Large intestine (tissue), 3 donors: ENCODE measurements at regions not wholly inside any gene's neighbourhood (a gene's known extent, or its start where the extent isn't known, plus 50 kb on each side); places are given as distances from the start of the nearest gene placed in this dataset.

Experiments
- DNase-seq, 2 donors: peaks; one replicate each; pipeline versions ENCODE4 v3.0.0 to v3.0.0-alpha.2; 2013
- H3K27ac ChIP-seq: one replicate; pipeline ENCODE4 v1.5.1; 2013; ENCODE audit warnings: low read length
- H3K27me3 ChIP-seq: 2 replicates; pipeline ENCODE4 v1.6.1; 2013; ENCODE audit warnings: low read length; ENCODE audit not compliant: control insufficient read depth, insufficient read depth
- H3K36me3 ChIP-seq: 2 replicates; pipeline ENCODE4 v1.6.1; 2013; ENCODE audit warnings: low read length; ENCODE audit not compliant: control insufficient read depth, insufficient read depth
- H3K4me1 ChIP-seq: one replicate; pipeline ENCODE4 v1.6.1; 2013; ENCODE audit warnings: low read length; ENCODE audit not compliant: control insufficient read depth, insufficient read depth
- H3K4me3 ChIP-seq: one replicate; pipeline ENCODE4 v1.5.1; 2013; ENCODE audit warnings: low read length
- H3K9me3 ChIP-seq: one replicate; pipeline ENCODE4 v1.6.1; 2013; ENCODE audit warnings: mild to moderate bottlenecking, low read depth, low read length, moderate library complexity; ENCODE audit not compliant: control insufficient read depth
- WGBS: methylation state at CpG from one replicate; pipeline ENCODE4 v1.1.5; 2013; ENCODE audit warnings: low lambda C conversion rate; ENCODE audit not compliant: insufficient coverage; 5-methylcytosine and 5-hydroxymethylcytosine counted together

DNA sequence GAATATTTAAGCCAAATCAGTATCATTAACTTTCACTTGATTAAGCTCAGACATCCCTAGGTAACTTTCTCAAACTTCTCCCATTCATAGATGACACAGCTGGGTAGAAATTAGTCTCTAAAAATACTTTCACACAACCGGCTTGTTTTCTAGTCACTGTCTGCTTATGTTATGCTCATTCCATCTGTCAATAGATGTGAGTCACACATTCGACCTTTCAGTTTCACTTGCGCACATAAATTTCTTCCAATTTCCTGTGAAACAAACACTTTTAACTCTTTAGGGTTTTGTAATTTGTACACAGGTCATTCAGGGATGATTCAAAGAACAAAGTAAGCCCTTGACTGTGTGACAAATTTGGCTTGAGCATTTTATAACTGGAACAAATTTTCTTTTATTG lies 723.0 kb downstream of the KCNA4 start:
- DNase-seq: no peak
- H3K27ac ChIP-seq: no peak overlapping the region
- H3K4me1 ChIP-seq: no peaks in the 10 kb centered on the region
- no peaks in the 10 kb centered on the region for H3K27me3 ChIP-seq
- no peaks in the 10 kb centered on the region for H3K9me3 ChIP-seq
- WGBS: 49% methylated on average over 3 of the region's 3 CpGs
- no peaks in the 10 kb centered on the region for H3K36me3 ChIP-seq
- no peak overlapping the region for H3K4me3 ChIP-seq

DNA sequence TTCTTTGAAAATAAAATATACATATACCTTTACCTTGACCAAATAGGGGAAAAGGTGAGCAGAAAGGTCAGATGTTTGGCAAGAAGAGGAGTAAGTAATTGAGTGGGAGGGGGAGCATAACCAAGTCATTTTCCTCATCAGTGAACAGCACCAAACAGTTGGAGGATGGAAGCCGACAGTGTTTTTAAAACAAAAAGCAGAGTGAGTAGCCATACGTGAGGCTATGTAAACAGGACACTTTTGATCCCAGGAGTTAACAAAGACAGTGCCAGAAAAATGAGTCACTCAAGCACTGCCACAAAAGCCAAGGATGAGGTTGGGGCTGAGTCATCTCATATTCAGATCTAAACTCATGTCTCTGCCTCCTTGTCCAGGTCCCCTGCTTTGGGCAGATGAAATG lies 734.7 kb downstream of the KCNA4 start:
- DNase-seq: no peak
- no peak overlapping the region for H3K27ac ChIP-seq

DNA sequence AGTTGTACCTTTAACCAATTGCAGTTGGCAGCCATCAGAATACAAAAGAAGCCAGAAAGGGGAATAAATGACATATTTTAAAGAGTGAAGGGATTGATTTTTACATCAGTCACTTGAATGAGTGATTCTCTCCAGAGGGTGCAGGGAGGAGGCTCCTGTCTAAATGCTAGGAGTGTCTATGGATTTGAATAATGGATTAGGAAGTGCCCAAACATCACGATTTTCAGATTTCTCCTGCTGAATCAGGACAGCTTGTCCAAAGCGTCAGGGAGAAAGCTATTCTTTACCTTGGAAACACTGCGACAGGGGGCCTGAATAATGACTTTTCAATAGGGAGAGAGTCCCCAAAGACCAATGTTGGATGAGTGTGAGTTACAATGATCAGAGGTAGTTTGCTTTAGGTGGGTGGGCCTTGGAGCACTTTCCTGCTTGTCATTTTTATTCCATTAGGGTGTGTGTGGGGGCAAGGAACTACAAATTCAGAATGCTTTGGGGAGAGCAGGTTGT lies 735.5 kb downstream of the KCNA4 start:
- Histone ChIP-seq H3K4me3 (no peak overlapping the region), H3K4me1 (no peaks in the 10 kb centered on the region), H3K27ac (no peak overlapping the region), H3K36me3 (no peaks in the 10 kb centered on the region), H3K9me3 (no peaks in the 10 kb centered on the region), H3K27me3 (no peaks in the 10 kb centered on the region)
- DNase-seq: no peak
- 100% methylated on average over 1 of the region's 3 CpGs for WGBS

More for the DNA sequence above, 734.7 kb downstream of the KCNA4 start:
- WGBS: no CpG with 5 or more reads among the region's 2 CpGs
- Histone ChIP-seq H3K4me1 (no peaks in the 10 kb centered on the region), H3K36me3 (no peaks in the 10 kb centered on the region), H3K4me3 (no peak overlapping the region), H3K9me3 (no peaks in the 10 kb centered on the region), H3K27me3 (no peaks in the 10 kb centered on the region)

DNA sequence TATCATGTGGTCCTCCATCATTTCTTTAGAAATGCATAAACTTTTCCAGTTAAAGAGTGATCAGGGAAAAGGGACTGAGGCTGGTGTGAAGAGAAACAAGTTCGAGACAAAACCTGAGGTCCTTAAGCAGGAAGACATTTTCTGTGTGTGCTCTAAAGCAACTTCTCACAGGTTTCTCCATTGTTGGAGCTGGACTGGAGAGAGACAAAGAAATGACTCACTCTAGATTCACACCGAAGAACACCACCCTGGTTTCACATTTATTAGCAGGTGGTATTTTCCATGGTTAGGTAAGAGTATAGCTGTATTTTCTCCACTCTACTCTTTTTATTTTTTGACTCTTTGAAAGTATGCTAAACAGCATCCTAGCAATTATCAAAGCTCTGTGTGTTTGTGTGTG lies 736.4 kb downstream of the KCNA4 start:
- Histone ChIP-seq H3K4me3 (no peak overlapping the region), H3K27me3 (no peaks in the 10 kb centered on the region), H3K27ac (no peak overlapping the region), H3K36me3 (no peaks in the 10 kb centered on the region), H3K4me1 (no peaks in the 10 kb centered on the region), H3K9me3 (no peaks in the 10 kb centered on the region)
- WGBS: no CpG with 5 or more reads among the region's 2 CpGs
- DNase-seq: no peak

DNA sequence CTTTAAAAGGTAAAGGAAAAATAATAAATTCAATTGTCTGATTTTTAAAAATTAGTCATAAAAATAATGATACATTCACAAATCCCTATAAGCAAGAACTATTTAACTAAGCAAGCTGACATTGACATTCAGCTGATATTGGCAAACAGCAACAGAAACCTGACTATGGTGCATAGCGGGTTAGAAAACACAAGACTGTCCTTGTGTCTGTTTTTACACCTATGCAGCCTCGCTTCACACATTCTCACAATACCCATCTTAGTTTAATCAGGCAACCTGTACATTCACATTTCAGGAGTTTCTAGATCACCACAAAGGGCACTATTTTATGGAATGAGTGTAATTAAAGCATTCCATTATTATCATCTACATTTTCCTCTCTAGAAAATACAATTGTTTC lies 737.1 kb downstream of the KCNA4 start:
- no CpG with 5 or more reads among the region's 2 CpGs for WGBS
- H3K4me3 ChIP-seq: no peak overlapping the region
- H3K27me3 ChIP-seq: no peaks in the 10 kb centered on the region
- DNase-seq: no peak
- no peak overlapping the region for H3K27ac ChIP-seq
- no peaks in the 10 kb centered on the region for H3K36me3 ChIP-seq
- H3K4me1 ChIP-seq: no peaks in the 10 kb centered on the region
- H3K9me3 ChIP-seq: no peaks in the 10 kb centered on the region

DNA sequence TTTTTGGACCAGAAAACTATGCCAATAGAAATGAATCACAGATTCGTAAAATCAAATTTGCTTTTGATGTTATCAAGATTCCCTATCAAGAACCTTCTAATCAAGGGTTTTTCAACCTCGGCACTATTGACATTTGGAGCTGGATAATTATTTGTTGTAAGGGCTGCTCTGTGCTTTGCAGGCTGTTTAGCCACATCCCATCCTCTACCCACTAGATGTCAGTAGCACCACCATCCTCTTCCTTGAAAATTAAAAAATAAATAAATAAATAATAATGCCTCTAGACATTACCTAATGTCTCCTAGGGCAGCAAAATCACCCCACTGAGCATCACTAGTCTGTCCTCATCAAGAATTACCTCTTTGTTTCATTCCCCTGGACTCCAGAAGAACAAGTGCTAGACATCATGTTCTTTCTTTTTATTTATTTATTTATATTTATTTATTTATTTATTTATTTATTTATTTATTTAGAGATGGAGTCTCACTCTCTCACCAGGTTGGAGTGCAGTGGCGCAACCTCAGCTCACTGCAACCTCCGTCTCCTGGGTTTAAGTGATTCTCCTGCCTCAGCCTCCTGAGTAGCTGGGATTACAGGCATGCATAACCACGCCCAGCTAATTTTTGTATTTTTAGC lies 744.7 kb downstream of the KCNA4 start:
- no peak for DNase-seq
- H3K4me3 ChIP-seq: no peak overlapping the region
- H3K36me3 ChIP-seq: no peaks in the 10 kb centered on the region
- 20% methylated on average over 1 of the region's 5 CpGs for WGBS
- H3K9me3 ChIP-seq: no peaks in the 10 kb centered on the region
- no peak overlapping the region for H3K27ac ChIP-seq
- H3K4me1 ChIP-seq: no peaks in the 10 kb centered on the region
- H3K27me3 ChIP-seq: no peaks in the 10 kb centered on the region

DNA sequence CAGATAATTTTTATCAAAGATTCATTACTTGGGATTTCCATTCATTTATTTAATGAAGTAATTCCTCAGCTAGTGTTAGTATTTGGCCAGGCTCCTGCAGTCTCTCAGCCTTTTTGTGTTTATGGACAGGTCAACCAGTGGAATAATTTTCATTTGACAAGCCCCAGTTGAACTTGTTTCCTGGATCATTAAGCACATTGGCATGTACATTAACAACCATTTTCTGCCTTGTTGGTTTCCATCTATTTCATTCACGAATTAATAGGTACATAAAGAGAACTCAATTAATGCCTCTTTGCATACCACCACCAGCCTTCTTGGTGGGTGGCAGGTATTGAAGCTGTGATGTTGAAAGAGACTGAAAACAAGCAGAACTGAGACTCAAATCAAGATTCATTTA lies 745.2 kb downstream of the KCNA4 start:
- Histone ChIP-seq H3K4me1 (no peaks in the 10 kb centered on the region), H3K9me3 (no peaks in the 10 kb centered on the region), H3K27me3 (no peaks in the 10 kb centered on the region), H3K27ac (no peak overlapping the region), H3K4me3 (no peak overlapping the region), H3K36me3 (no peaks in the 10 kb centered on the region)
- WGBS: no CpG with 5 or more reads among the region's 1 CpG
- DNase-seq: no peak

DNA sequence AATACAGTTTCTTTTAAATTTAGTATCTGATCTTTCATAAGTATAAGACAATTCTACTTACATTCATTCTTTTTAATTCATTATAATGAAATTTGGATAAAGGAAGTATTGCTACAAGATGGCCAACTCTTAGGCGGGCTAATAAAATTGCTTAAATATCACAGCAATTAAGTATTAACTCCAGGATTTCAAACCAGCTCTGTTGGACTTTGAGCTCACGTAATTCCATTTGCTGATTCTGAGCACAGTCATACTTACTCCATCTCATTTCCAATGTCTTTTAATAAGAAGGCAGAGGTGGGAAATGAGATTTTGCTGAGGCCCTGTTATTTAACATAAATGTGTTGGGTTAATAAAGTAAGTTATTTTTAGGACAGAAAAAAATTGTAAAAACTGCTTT lies 748.1 kb downstream of the KCNA4 start:
- H3K27me3 ChIP-seq: no peaks in the 10 kb centered on the region
- no peak overlapping the region for H3K27ac ChIP-seq
- H3K36me3 ChIP-seq: no peaks in the 10 kb centered on the region
- WGBS: 60% methylated on average over 1 of the region's 2 CpGs
- peak in 1 of 2 donors; percentile 16 for DNase-seq
- H3K4me3 ChIP-seq: no peak overlapping the region
- no peaks in the 10 kb centered on the region for H3K4me1 ChIP-seq
- no peaks in the 10 kb centered on the region for H3K9me3 ChIP-seq

DNA sequence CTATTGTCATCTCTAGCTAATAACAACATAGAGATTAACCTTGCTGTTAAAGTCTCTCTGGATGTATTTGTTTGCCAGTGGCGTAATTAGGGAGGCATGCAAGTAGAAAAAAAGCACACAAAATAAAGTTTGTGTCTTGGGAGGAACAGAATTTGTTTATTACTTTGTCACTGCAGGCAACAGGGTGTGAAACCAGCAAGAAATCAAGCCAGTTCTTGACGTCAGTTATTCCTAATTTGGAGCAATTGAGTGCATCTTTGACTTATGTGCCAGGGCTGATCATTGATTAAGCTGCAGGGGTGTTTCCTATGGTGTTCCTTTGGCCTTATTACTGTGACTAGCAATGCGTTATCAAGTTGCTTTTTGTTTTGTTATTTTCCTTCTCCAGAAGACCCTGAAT lies 751.0 kb downstream of the KCNA4 start:
- no peaks in the 10 kb centered on the region for H3K36me3 ChIP-seq
- H3K27me3 ChIP-seq: no peaks in the 10 kb centered on the region
- 100% methylated on average over 1 of the region's 3 CpGs for WGBS
- DNase-seq: no peak
- H3K9me3 ChIP-seq: no peaks in the 10 kb centered on the region
- H3K4me3 ChIP-seq: no peak overlapping the region
- no peaks in the 10 kb centered on the region for H3K4me1 ChIP-seq
- no peak overlapping the region for H3K27ac ChIP-seq

DNA sequence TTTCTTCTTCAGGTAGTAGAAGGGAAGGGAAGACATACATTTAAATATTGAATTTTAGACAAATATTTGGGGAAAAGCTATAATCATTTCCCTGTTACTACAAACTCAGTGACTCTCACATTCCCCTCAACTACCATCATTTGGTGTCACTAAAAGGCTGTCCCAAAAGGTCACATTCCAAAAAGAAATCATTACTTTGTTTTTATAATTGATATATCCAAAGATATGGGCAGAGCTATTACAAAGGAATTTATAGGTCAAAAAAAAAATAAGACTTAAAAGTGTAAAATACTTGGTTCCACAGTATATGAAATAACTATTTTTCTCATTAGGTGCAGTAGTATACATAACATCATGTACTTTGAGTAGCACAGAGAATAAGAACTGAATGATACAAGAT lies 751.4 kb downstream of the KCNA4 start:
- Histone ChIP-seq H3K4me3 (no peak overlapping the region), H3K9me3 (no peaks in the 10 kb centered on the region), H3K27me3 (no peaks in the 10 kb centered on the region), H3K4me1 (no peaks in the 10 kb centered on the region), H3K36me3 (no peaks in the 10 kb centered on the region), H3K27ac (no peak overlapping the region)
- DNase-seq: no peak

DNA sequence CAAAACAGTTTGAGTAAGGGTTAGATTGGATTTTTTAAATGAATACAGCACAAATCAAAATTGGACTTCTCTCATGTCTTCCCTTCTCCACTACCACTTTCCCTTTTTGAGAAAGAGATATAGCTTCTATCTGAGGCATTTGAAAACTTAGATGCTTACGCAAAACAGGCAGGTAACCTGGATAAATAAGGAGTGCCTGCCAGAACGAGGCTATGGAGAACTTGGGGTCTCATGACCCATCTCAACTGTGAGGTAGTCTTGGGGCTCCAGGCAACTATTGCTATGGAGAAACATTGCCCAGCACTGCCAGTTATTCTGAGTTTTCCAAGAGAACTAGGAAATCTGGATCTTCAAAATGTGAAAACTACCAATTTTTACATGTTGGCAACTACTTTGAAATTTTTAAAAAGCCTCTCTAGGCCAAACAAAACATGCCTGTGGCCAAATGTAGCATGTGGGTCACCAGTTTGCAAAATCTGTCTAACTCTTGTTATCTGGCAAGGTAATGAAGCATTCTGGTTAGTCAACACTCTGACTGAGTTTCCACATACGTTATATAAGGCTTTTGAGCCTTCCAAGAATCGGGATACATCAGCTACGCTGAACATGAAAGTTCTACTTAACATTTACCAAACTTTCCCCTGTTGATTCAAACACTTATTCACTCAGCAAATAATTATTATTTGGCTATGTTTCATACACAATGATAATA lies 752.7 kb downstream of the KCNA4 start:
- Histone ChIP-seq H3K9me3 (no peaks in the 10 kb centered on the region), H3K4me3 (no peak overlapping the region), H3K27ac (no peak overlapping the region), H3K36me3 (no peaks in the 10 kb centered on the region), H3K27me3 (no peaks in the 10 kb centered on the region), H3K4me1 (no peaks in the 10 kb centered on the region)
- DNase-seq: no peak
- no CpG with 5 or more reads among the region's 5 CpGs for WGBS
